K562 (cell line): ENCODE measurements at regions not wholly inside any gene's neighbourhood (a gene's known extent, or its start where the extent isn't known, plus 50 kb on each side); places are given as distances from the start of the nearest gene placed in this dataset.

Experiments
- CTCF ChIP-seq, 3 experiments: IDR thresholded peaks in 2 of 3; conservative IDR thresholded peaks in 1 of 3; 2 replicates each; pipeline ENCODE4 v1.5.1; 2011 to 2012; ENCODE audit warnings: low read length in 3 of 3, mild to moderate bottlenecking in 3 of 3, control low read depth in 2 of 3, improper control_type of control experiment in 1 of 3, inconsistent platforms in 1 of 3, low read depth in 1 of 3, mixed read lengths in 1 of 3, moderate library complexity in 1 of 3; ENCODE audit not compliant: insufficient read depth in 2 of 3
- MEIS2 ChIP-seq: fragments of 450-650 bp; IDR thresholded peaks from 2 replicates; pipeline ENCODE4 v1.6.1; 2014; ENCODE audit warnings: mild to moderate bottlenecking; ENCODE audit not compliant: partially characterized antibody
- MTF1 ChIP-seq: fragments of 250-450 bp; sonication (Bioruptor Pico); IDR thresholded peaks from 2 replicates; pipeline ENCODE4 v1.9.0; 2021; ENCODE audit warnings: moderate library complexity, mild to moderate bottlenecking, inconsistent platforms, borderline replicate concordance
- POLR2A ChIP-seq: fragments of 450-650 bp; conservative IDR thresholded peaks from 2 replicates; pipeline ENCODE4 v1.6.1; 2016
- ZNF282 ChIP-seq: sonication (generic); formaldehyde crosslinking; IDR thresholded peaks from 2 replicates; pipeline ENCODE4 v1.8.1; 2023; ENCODE audit warnings: missing genetic modification reagents
- ZZZ3 ChIP-seq: fragments of 450-650 bp; IDR thresholded peaks from 2 replicates; pipeline ENCODE4 v1.6.1; 2016; ENCODE audit warnings: antibody characterized with exemption, mild to moderate bottlenecking, moderate library complexity

DNA sequence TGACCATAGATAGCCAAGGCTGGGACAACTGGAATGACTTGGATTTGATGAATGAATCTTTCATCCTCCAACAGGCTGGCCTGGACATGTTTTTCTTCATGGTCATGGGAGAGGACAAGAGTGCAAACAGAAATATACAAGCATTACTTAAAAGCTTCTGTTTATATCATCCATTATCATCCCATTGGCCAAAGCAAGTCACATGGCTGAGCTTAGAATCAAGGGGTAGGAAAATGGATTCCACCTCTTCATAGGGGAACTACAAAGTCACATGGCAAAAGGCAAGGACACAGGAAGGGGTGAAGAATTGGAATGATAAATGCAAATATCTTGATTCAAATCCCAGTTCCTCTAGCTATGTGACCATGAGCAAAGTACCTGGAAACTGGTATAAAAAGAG lies 90.2 kb upstream of the BARHL2 start:
- TF ChIP-seq CTCF (IDR thresholded peaks at IDR 0.05 in 2 of 3, conservative IDR thresholded peaks at IDR 0.05 in 1 of 3; ENCODE audit: insufficient read depth in 2 of 3, low read depth in 1 of 3, low read length in 3 of 3) (no peak), POLR2A (no peak), ZZZ3 (no peak), ZNF282 (CRISPR knock-in tag) (no peak), MEIS2 (no peak), MTF1 (CRISPR knock-in tag) (no peak)
